AG09319 (cell line): ENCODE measurements at regions not wholly inside any gene's neighbourhood (a gene's known extent, or its start where the extent isn't known, plus 50 kb on each side); places are given as distances from the start of the nearest gene placed in this dataset.

Source experiments
- DNase-seq: peaks from one replicate; pipeline ENCODE4 v3.0.0-alpha.2; 2010; ENCODE audit warnings: low read depth; ENCODE audit errors: extremely low read depth
- CTCF ChIP-seq: IDR thresholded peaks from 2 replicates; pipeline ENCODE4 v1.5.1; 2011; ENCODE audit warnings: low read depth, mild to moderate bottlenecking, inconsistent platforms, low read length, moderate library complexity

GRCh38 chr11:109510316-109510715 is 88.3 kb downstream of the C11orf87 start:
- no peak for DNase-seq
- TF ChIP-seq CTCF: no peak

GRCh38 chr11:109511598-109511997 is 89.6 kb downstream of the C11orf87 start:
- no peak for DNase-seq
- TF ChIP-seq CTCF: no peak

- TF ChIP-seq CTCF: no peak
- DNase-seq: no peak
Measured at GRCh38 chr11:109512249-109512648, 90.3 kb downstream of the C11orf87 start.

- TF ChIP-seq CTCF: no peak
Measured at GRCh38 chr11:109512680-109513079, 90.7 kb downstream of the C11orf87 start.

GRCh38 chr11:109514313-109515018 is 92.5 kb downstream of the C11orf87 start:
- TF ChIP-seq CTCF: no peak
- DNase-seq: no peak

More at GRCh38 chr11:109512680-109513079, 90.7 kb downstream of the C11orf87 start:
- no peak for DNase-seq

- no peak for TF ChIP-seq CTCF
- no peak for DNase-seq
Measured at GRCh38 chr11:109519253-109519652, 97.3 kb downstream of the C11orf87 start.

GRCh38 chr11:109521571-109522086 is 99.6 kb downstream of the C11orf87 start:
- TF ChIP-seq CTCF: no peak
- DNase-seq: no peak
